Cortex of kidney (tissue), 1 donor: ENCODE measurements at regions not wholly inside any gene's neighbourhood (a gene's known extent, or its start where the extent isn't known, plus 50 kb on each side); places are given as distances from the start of the nearest gene placed in this dataset.
"Not testable (repeated sequence)": the region's sequence is repeated elsewhere in the genome, so short reads cannot be mapped to it uniquely, and the experiment has no call there.

Experiments
- DNase-seq: peaks from one replicate; lab custom pipeline; 2025; lab: John Stamatoyannopoulos, UW

DNA sequence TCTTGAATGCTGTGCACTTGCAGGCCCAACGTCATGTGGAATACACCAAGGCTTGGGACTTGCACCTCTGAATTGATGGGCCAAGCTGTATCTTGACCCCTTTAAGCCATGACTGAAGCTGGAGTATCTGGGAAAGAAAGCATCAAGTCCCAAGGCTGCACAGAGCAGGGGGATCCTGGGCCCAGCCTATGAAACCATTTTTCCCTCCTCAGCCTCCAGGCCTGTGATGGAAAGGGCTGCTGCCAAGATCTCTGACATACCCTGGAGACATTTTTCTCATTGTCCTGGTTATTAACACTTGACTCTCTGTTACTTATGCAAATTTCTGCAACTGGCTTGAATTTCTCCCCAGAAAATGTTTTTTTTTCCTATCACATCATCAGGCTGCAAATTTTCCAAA lies 174.0 kb upstream of the SNX2 start:
- DNase-seq: no peak

DNA sequence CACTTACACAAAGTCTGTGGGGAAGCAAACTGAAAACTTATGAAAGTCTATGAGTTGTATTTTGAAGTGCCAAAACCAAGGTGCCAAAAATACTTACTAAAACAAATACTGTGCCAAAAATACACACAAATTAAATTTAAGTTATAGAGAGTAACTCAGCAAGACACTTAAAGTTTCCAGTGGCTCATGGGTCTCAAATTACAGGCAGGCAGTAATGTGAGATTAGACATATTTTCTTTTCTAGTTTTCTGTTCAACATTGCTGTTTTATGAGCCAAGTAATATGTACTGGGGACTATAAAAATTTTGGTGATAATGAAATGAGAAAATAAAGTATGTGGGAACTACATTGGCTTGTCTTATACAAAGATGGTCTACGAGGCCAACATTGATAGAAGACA lies 172.2 kb upstream of the SNX2 start:
- no peak for DNase-seq

DNA sequence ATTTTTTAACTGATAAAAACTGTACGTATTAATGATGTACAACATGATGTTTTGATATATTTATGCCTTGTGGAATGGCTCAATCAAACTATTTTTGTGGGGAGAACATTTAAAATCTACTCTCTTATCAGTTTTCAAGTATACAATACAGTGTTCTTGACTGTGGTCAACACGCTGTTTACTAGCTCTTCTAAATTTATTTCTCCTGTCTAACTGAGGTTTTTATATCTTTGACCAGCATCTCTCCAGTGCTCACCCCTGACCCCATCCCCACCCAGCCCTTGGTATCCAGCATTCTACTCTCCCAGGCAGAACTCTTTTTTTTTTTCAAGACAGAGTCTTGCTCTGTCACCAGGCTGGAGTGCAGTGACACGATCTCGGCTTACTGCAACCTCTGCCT lies 169.6 kb upstream of the SNX2 start:
- DNase-seq: no peak

DNA sequence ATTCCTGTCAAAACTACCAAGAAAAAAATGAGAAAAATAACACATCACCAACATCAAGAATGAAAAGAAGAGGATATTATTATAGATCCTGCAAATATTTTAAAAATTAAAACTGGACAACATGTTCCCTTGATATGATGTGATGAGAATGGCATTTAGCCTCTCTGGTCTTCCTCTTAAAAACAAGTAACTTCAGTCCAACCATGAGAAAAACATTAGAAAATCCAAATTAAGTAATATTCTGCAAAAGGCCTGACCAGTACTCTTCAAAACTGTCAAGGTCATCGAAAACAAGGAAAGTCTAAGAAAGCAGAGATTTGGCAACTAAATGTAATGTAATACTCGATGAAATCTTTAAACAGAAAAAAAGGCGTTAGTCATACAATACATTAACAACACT lies 167.1 kb upstream of the SNX2 start:
- no peak for DNase-seq

DNA sequence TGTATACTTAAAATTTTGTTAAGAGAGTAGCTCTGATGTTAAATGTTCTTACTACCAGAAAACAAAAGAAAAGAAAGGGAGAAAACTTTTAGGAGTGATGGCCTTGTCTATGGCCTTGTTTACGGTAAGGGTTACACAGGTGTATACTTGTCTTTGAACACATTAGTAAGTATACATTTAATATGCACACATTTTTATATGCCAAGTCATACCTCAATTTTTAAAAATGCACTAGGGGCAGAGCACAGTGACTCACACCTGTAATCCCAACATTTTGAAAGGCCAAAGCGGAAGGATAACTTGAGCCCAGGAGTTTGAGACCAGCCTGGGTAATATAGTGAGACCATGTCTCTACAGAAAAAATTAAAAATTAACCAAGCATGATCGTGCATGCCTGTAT lies 166.7 kb upstream of the SNX2 start:
- no peak for DNase-seq

DNA sequence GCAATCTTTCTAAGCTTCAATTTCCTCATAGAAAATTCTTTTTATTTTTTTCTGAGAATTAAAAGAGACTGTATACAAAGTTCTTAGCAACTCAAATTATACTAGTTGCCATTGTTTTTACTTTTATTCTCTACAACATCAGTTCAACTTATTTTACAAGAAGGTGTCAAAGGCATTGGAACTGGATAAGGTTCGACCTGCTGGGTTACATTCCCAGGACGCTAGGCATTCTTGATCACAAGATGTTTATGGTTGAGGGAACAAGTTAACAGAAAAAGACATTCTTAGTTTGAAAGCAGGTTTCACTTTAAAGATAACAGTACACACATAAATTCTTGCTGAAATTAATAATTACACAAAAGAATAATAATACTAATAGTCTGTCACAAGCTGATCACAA lies 163.5 kb upstream of the SNX2 start:
- no peak for DNase-seq

DNA sequence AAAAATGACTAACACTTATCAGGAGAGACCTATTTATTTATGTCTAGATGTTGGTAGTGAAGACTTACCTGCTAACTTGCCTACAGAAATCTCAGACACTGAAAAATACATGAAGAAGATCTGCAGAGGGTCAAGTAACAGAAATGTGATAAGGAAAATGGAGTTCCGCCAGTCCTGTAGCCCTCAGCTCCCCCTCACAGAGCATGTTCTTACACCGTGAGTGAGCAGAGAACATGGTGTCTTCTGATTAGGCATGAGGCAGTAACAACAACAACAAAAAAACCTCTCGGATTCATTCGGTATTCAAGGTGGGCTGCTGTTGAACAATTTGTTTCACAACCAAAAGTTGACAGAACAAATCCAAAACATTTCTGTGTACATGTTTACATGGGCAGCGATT lies 162.0 kb upstream of the SNX2 start:
- no peak for DNase-seq

DNA sequence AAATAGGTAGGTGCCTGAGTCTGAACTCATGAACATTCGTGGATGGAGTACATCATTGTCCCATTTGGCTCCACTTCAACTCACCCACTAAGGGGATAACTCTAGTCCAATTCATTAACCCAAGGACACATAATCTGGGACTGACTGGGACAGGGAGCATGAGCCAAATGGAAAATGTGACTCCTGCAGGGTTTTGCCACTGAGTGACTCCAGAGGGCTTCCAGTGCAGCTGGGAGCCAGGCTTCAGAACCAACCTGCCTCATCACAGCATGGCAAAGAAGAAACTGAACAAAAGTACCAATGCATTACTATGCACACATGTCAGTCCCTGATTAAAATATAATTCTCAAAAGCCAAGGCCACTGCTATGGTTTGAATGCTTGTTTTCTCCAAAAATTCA lies 159.7 kb upstream of the SNX2 start:
- DNase-seq: peak; percentile 4

DNA sequence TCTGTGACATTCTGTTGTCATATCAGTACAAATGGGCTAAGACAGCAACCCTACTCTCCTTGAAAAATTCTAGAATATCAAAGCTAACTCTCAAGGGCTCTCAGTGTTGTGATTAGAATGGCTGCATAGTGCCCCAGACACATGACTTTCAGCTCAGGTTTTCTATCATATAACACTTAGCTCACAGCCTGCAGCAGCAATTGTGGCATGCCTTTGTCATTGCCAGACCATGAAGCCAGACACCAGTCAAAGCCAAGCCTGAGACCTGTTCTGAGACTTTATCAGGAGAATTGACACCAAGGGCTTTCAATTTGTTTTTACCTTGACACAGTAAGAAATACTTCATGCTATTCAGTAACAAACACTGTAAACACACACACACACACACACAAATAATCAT lies 159.0 kb upstream of the SNX2 start:
- no peak for DNase-seq

DNA sequence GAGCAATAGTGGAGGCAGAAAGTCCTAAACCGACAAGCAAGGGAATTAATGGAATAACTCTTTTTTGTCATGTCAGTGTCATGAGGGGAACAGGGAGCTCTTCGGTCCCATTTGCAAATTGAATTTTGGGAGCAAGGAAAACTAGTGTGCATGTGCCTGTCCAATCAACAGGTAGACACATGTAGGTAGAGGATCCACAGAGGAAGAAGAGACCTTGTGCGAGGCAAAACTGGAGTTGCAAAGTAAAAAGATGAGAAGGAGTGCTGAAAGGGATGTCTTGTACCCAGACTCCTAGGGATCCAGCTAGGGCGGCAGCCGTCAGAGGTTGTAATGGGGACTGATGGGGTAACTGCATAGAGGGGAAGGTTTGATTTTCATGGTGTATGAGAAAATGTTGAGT lies 156.8 kb upstream of the SNX2 start:
- DNase-seq: not testable (repeated sequence)

DNA sequence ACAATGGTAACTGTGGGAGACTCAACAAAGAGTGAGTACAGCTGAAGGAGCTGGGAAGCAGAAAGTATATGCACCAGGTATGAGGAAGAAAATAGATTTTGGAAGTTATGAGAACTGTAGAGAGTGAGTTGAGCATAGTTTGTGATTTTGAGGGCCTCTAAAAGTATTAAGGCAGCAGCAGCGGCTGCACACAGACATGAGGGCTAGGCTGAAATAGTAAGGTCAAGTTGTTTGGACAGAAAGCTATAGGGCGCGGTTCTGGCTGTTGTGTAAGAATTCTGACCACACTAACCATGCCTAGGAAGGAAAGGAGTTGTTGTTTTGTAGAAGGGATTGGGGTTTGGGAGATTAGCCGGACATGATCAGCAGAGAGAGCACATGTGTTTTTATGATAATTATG lies 154.1 kb upstream of the SNX2 start:
- DNase-seq: not testable (repeated sequence)

DNA sequence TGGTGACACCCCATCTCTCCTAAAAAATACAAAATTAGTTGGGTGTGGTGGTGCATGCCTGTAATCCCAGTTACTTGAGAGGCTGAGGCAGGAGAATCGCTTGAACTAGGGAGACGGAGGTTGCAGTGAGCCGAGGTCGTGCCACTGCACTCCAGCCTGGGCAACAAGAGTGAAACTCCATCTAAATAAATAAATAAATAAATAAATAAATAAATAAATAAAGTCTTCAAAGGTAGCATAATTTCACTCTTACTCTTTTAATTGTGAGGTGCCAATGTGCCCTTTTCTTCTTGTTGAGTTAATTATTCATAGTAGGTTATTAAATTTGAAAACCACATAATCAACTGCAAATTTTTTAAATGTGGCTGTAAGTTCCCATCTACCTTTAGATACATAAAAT lies 146.2 kb upstream of the SNX2 start:
- not testable (repeated sequence) for DNase-seq

DNA sequence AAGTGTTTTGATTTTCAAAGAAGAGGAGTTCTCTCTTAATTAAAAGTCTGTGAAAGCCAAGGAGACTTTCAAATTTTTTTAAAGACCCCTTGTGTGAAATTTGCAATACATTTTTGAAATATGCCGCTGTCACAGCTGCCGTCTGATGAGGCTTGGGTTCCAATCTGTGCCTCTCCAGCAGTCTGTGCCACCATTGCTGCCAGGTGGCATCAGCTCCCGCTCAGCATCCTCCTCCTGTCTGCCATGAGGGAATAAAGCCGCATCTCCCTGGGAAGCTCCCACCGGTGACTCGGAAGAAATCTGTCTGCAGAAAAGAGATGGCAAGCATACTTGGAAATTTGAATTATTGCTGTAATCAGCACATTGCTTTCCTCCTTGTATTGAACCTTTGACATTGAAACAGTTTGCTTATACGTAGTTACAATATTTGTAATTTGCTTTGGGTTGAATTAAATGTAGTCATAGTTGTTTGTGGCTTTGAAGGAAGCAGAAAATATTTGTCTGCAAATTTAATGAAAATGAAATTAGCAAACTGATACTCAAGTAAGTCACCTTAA lies 145.7 kb upstream of the SNX2 start:
- no peak for DNase-seq

DNA sequence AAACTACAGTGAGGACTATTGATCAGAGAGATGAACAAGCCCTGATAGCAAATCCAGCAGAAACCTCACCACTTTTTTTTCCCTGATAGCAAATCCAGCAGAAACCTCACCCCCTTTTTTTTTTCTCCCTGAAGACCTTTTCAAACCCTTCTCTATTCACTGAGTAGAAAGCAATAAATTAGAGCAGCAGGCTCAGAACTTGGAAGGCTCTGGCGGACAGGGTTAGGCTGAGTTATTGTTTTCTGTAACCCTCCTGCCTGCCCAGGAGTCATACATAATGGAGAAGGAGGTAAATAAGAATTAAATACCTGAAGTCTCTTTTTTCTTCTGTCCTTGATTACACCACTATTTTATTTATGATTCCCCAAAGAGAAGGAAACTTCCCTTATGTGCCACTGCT lies 136.3 kb upstream of the SNX2 start:
- DNase-seq: no peak

DNA sequence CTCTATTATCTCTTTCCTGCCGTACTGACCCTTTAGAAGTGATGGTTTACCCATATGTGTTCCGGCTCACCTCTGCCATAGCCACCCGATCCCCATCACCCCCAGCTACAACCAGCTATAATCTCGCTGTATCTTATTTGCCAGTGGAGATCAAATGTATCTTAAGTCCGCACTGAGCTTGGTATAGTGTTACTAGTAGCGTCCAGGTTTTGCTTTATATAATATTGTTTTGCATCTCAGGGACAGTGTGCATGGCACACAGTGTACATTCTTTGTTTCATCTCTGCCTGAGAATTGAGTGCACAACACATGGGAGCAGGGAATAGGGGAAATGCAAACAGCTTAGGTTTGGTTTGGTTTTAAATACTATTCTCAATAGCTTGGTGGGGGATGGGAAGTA lies 135.8 kb upstream of the SNX2 start:
- no peak for DNase-seq

DNA sequence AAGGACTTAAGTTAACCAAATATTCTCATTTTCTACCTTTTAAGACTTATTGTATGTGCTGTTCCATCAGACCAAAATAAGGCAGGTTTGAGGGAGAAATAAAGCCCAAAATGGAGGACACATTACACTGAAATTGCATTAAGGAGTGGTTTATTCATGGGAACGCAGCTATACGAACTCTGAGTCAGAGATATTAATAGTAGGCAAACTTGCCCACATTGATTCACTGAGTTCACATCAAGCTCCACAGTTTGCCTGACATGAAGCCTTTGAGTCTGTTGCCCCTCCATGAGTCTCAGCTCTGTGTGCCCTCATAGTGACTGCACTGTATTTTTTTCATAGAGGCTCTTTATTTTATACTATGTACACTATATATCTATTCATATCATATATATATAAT lies 135.0 kb upstream of the SNX2 start:
- DNase-seq: no peak

DNA sequence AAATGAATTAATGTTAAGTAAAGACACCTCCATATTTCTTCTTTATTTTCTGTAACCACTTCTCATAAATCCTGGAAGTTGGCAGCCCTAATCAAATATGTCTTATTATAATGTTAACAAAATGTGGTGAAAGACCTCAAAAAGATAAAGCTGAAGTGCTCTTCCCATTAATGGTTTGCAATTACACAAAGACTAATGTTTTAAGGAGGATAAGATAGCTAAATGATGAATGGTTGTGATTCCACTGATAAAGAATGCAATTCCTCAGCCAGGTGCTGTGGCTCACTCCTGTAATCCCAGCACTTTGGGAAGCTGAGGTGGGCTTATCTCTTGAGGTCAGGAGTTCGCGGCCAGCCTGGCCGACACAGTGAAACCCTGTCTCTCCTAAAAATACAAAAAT lies 125.8 kb upstream of the SNX2 start:
- DNase-seq: no peak

DNA sequence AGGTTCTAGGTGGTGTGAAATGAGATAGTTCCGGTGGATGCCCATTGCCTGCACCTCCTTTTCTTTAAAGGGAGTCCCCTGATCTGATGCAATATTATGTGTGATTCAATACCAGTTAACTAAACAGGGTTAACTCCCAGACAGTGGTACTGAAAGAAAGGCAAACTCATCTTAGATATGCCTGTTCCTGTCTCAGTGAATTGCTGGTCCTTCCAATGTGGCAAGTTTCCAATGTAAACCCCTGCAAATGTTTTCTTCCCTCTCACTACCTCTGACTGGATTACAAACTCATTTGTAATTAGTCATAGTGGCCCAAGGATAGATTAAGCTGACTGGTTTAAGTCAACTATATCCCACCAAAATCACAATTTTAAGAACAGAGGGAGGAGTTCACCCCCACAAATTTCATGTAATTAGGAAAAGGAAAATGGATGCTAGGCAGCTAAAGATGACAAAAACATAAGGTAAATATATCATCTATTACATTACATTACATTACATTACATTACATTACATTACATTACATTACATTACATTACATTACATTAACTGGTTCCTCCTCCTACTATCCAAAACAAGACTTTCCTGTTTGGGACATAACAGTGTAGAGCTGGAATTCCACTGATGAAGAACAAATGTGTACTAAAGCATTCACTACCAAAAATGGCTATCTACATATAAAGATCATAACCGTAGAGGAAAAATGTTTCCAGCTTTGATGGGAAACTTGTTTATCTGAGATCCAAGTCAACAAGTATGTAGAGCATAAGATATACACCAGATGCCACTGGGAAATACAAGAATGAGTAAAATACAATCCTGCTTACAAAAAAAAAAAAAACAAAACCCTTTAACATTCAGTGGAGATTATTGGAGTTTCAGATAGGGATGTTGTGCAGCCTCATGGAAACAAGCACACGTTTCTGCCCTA lies 121.5 kb upstream of the SNX2 start:
- DNase-seq: no peak

DNA sequence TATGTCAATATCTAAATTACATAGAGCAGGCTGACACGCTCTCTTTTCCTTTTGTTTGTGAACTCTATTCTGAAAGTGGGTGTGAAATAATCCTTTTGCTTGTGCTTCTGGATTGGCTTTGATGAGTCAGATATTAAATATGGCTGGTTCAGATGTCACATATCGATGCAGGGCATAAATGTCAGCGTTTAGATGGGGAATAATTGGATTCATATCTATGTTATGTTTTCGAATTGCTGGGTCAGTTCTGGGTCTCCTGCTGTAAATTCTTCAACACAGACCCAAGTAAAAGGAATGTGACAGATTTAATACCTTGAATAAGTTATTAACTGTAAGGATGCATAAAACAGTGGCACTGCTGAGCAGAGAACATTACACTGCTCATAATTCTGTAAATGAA lies 118.7 kb upstream of the SNX2 start:
- no peak for DNase-seq

DNA sequence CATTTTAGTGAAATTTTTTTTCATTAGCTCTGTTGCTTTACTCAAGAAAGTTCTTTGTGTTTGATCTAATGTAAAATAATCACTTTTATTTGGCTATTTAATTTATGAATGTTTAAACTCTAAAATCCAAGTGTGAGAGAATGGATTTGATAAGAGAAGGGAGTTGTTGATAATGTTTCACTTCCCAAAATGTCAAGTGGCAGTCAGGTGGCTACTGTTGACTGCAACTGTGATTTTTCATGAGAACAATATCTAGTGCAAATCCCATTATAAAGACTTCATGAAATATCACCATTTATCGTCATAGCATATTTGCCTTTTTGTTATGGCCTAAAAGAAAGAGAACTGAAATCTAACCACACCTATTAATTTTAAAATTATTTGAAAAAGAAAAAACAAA lies 118.3 kb upstream of the SNX2 start:
- DNase-seq: no peak

DNA sequence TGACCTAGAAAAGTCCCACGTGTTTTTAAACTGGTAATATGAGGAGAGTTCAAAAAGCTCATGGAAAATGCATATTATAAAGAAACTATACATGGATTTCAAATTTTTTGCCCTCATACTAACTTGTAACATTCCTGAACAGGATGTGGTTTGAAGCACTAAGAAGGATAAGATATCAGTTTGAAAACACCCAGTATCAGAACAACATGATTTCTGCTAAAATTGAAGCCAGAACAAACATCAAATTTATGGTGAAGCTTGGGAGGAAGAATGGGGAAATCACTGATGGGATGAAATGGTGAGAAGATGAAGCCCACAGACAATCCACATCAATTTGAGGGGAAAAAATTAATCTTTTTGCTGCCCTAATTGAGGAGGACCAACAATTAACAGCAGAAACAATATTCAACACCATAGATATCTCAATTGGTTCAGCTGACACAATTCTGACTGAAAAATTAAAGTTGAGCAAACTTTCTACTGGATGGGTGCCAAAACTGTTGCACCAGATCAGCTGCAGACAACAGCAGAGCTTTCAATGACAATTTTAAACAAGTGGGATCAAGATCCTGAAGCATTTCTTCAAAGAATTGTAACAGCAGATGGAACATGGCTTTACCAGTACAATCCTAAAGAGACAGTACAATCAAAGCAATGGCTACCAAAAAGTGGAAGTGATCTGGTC lies 113.2 kb upstream of the SNX2 start:
- no peak for DNase-seq

DNA sequence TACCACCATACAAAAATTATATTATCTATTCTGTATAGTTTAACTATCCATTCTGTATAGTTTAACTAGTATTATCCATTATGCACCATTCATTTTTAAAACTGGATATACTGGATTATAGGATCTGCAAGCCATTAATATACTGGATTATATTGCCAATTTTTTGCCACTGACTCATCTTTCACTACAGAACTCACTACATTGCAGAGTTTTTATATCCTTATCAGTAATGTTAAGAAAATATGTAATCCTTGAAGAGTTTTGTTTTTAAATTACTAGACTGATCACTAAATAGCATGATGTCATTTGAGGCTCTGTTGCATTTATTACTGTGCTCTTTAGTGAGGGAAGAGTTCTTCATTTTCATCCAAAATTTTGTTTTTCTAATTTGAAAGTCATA lies 109.8 kb upstream of the SNX2 start:
- no peak for DNase-seq

DNA sequence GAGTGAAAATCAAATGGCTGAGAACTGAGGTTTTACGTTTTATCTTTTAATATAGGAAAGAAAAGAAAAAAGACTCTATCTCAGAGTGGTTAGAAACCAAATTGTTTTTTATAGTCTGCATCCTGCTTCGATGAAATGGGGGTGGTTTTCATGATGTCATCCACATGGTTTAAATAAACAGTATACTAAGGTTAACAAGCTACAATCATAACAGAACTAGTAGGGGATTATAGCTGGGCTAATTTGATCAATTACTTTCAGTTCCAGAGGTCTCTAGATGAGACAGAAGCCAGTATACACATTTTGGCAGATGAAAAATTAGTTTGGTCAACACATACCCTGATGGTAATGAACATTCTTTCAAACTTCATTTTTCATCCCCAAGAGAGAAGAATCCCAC lies 106.3 kb upstream of the SNX2 start:
- DNase-seq: no peak
